Endothelial cell of umbilical vein (primary cell): ENCODE measurements at regions not wholly inside any gene's neighbourhood (a gene's known extent, or its start where the extent isn't known, plus 50 kb on each side); places are given as distances from the start of the nearest gene placed in this dataset.

Source experiments
- BruUV-seq: library from RNA; stranded (reverse); fragments of 400-500 nt; replicated peaks from 2 replicates; lab custom pipeline; 2021; lab: Mats Ljungman, UMichigan
- CTCF ChIA-PET: fragments of 300-600, 350-600 bp; sonication (Branson Sonifier 250); formaldehyde crosslinking; loops from one replicate; lab custom pipeline; 2021; ENCODE audit warnings: antibody characterized with exemption, inconsistent platforms; lab: Charles Lee
- POLR2A ChIA-PET: fragments of 300-600, 350-600 bp; sonication (Branson Sonifier 250); formaldehyde crosslinking; loops from one replicate; lab custom pipeline; 2021; ENCODE audit warnings: antibody characterized with exemption, inconsistent platforms; lab: Charles Lee
- DNase-seq: peaks from one replicate; pipeline ENCODE4 v3.0.0-alpha.2; 2011; ENCODE audit warnings: low read depth, low spot score
- FAIRE-seq: peaks from 2 replicates; lab custom pipeline; 2011; peaks lifted over from hg19 to GRCh38; lab: Jason Lieb, UNC
- H2AFZ ChIP-seq: 2 replicates; pipeline ENCODE4 v1.6.0; 2012; ENCODE audit warnings: low read depth, low read length, control low read depth, inconsistent platforms
- H3K27ac ChIP-seq: 2 replicates; pipeline ENCODE4 v1.5.1; 2011; ENCODE audit warnings: low read depth, mild to moderate bottlenecking, control low read depth, low read length, moderate library complexity; ENCODE audit not compliant: insufficient read depth
- H3K27me3 ChIP-seq, 2 experiments: 2 replicates each; pipeline versions ENCODE4 v1.6.0 to v1.6.1; 2011; ENCODE audit warnings: low read length in 2 of 2, mixed read lengths in 1 of 2; ENCODE audit not compliant: control insufficient read depth in 2 of 2, insufficient read depth in 2 of 2
- H3K36me3 ChIP-seq, 2 experiments: 2 replicates in 1 of 2; 3 replicates in 1 of 2; pipeline ENCODE4 v1.5.1; 2011; ENCODE audit warnings: low read length in 2 of 2, mild to moderate bottlenecking in 1 of 2, moderate library complexity in 1 of 2; ENCODE audit not compliant: control insufficient read depth in 2 of 2, insufficient read depth in 2 of 2; ENCODE audit errors: extremely low read depth in 1 of 2
- H3K4me1 ChIP-seq: 3 replicates; pipeline ENCODE4 v1.5.1; 2011; ENCODE audit warnings: mild to moderate bottlenecking, low read length; ENCODE audit not compliant: control insufficient read depth, insufficient read depth; ENCODE audit errors: extremely low read depth
- H3K4me2 ChIP-seq: 2 replicates; pipeline ENCODE4 v1.6.1; 2011; ENCODE audit warnings: low read length, control low read depth, mixed read lengths; ENCODE audit not compliant: insufficient read depth
- H3K4me3 ChIP-seq, 3 experiments: fragments of 200-600 bp in 1 of 3; sonication (generic), shearing (Covaris generic) in 1 of 3; replicated peaks in 1 of 3; 2 replicates each; pipeline ENCODE4 v1.5.1; 2011 to 2016; ENCODE audit warnings: control low read depth in 3 of 3, low read length in 3 of 3, mild to moderate bottlenecking in 2 of 3, inconsistent platforms in 1 of 3, low read depth in 1 of 3, moderate library complexity in 1 of 3; ENCODE audit not compliant: insufficient read depth in 1 of 3
- H3K79me2 ChIP-seq: 2 replicates; pipeline ENCODE4 v1.6.0; 2012; ENCODE audit warnings: low read length, inconsistent platforms; ENCODE audit not compliant: control insufficient read depth, insufficient read depth
- H3K9ac ChIP-seq: replicated peaks from 2 replicates; pipeline ENCODE3; 2011; ENCODE audit warnings: low read length, control low read depth; ENCODE audit not compliant: insufficient read depth; ENCODE audit errors: extremely low read depth
- H3K9me1 ChIP-seq: replicated peaks from 3 replicates; pipeline ENCODE4 v1.6.0; 2011; ENCODE audit warnings: mild to moderate bottlenecking, low read length; ENCODE audit not compliant: control insufficient read depth, insufficient read depth; ENCODE audit errors: extremely low read depth
- H3K9me3 ChIP-seq: replicated peaks from 2 replicates; pipeline ENCODE4 v1.5.1; 2012; ENCODE audit warnings: low read length, inconsistent platforms; ENCODE audit not compliant: control insufficient read depth, insufficient read depth
- H4K20me1 ChIP-seq: replicated peaks from 2 replicates; pipeline ENCODE3; 2011; ENCODE audit warnings: mild to moderate bottlenecking, low read length; ENCODE audit not compliant: control insufficient read depth, insufficient read depth; ENCODE audit errors: extremely low read depth
- EZH2 ChIP-seq: IDR thresholded peaks from 2 replicates; pipeline ENCODE4 v1.6.1; 2012; ENCODE audit warnings: borderline replicate concordance, low read depth, mild to moderate bottlenecking, moderate library complexity, low read length, inconsistent platforms; ENCODE audit not compliant: severe bottlenecking
- FOS ChIP-seq: IDR thresholded peaks from 2 replicates; pipeline ENCODE4 v1.6.1; 2011; ENCODE audit warnings: mild to moderate bottlenecking, low read length, moderate library complexity, borderline replicate concordance; ENCODE audit not compliant: insufficient read depth
- GATA2 ChIP-seq: IDR thresholded peaks from 2 replicates; pipeline ENCODE4 v1.7.0; 2011; ENCODE audit warnings: low read depth, mild to moderate bottlenecking, moderate library complexity, mixed read lengths, low read length; ENCODE audit not compliant: insufficient read length, insufficient read depth
- JUN ChIP-seq: IDR thresholded peaks from 2 replicates; pipeline ENCODE4 v1.6.1; 2011; ENCODE audit warnings: borderline replicate concordance, low read depth; ENCODE audit not compliant: insufficient read length, insufficient read depth
- MAX ChIP-seq: IDR thresholded peaks from 2 replicates; pipeline ENCODE4 v1.6.1; 2011; ENCODE audit not compliant: insufficient read depth, insufficient read length
- MYC ChIP-seq: IDR thresholded peaks from one replicate; pipeline ENCODE4 v1.6.1; 2011; ENCODE audit warnings: mild to moderate bottlenecking, low read depth, low read length
- POLR2A ChIP-seq: IDR thresholded peaks from 2 replicates; pipeline ENCODE4 v1.6.1; 2012; ENCODE audit warnings: low read depth, mild to moderate bottlenecking, control low read depth, low read length
- POLR2AphosphoS5 ChIP-seq: IDR thresholded peaks from 2 replicates; pipeline ENCODE4 v1.6.1; 2012; ENCODE audit warnings: low read depth, mild to moderate bottlenecking, control low read depth, low read length, moderate library complexity; ENCODE audit not compliant: insufficient read depth
- dilution Hi-C: fragments of 300-500 bp; cut with MboI; formaldehyde crosslinking; loops from one replicate; pipeline ENCODE4 v1.15.0; 2019; ENCODE audit warnings: low sequenced_read_pairs; ENCODE audit not compliant: extremely low pct_ligation_motif_present
- intact Hi-C: fragments of 100-400 bp; cut with micrococcal nuclease; formaldehyde crosslinking; loops from one replicate; pipeline ENCODE4 v1.10.0; 2022
- TF ChIP-seq, protein P1 (sequence below), 2 donors: IDR thresholded peaks; 1 replicate in 1 of 2; 2 replicates in 1 of 2; pipeline ENCODE4 v1.5.1; 2011; ENCODE audit warnings: low read length in 2 of 2, mild to moderate bottlenecking in 2 of 2, moderate library complexity in 2 of 2, control low read depth in 1 of 2, inconsistent platforms in 1 of 2, low read depth in 1 of 2; ENCODE audit not compliant: insufficient read depth in 1 of 2; ENCODE audit errors: extremely low read depth in 1 of 2

DNA sequence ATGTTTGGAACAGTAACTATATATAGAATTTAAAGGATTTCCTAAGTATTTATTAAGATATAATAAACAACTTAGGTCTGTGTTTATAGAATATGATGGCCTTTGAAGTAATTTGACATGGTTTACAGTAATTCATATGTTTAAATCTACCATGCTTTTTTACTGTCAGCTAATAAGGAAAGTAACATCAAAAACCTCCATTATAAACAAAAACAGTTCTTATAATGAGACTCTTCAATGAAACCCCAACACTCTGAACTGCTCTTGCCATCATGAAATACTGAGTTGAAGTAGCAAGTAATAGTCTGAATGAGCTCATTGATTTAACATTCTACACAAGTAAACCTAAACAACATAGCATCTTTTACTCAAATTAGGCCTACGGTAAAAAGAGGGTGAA is 1236.5 kb downstream of the FSTL5 start:
- Histone ChIP-seq H3K4me2 (no peak overlapping the region), H3K4me1 (no peaks in the 10 kb centered on the region), H3K27me3 (no peaks in the 10 kb centered on the region), H2AFZ (no peak overlapping the region), H4K20me1 (no peaks in the 10 kb centered on the region), H3K9me3 (no peaks in the 10 kb centered on the region), H3K27ac (no peak overlapping the region), H3K36me3 (no peaks in the 10 kb centered on the region), H3K9me1 (no peaks in the 10 kb centered on the region), H3K9ac (no peak overlapping the region), H3K79me2 (no peaks in the 10 kb centered on the region), H3K4me3 (no peak overlapping the region)
- TF ChIP-seq FOS (no peak), POLR2A (no peak), POLR2AphosphoS5 (no peak), JUN (no peak), MAX (no peak), MYC (no peak), GATA2 (no peak), EZH2 (no peak)
- TF ChIP-seq, protein P1, sequence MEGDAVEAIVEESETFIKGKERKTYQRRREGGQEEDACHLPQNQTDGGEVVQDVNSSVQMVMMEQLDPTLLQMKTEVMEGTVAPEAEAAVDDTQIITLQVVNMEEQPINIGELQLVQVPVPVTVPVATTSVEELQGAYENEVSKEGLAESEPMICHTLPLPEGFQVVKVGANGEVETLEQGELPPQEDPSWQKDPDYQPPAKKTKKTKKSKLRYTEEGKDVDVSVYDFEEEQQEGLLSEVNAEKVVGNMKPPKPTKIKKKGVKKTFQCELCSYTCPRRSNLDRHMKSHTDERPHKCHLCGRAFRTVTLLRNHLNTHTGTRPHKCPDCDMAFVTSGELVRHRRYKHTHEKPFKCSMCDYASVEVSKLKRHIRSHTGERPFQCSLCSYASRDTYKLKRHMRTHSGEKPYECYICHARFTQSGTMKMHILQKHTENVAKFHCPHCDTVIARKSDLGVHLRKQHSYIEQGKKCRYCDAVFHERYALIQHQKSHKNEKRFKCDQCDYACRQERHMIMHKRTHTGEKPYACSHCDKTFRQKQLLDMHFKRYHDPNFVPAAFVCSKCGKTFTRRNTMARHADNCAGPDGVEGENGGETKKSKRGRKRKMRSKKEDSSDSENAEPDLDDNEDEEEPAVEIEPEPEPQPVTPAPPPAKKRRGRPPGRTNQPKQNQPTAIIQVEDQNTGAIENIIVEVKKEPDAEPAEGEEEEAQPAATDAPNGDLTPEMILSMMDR (IDR thresholded peaks at IDR 0.05; ENCODE audit: extremely low read depth in 1 of 2, insufficient read depth in 1 of 2, low read depth in 1 of 2, low read length in 2 of 2): no peak
- ChIA-PET POLR2A (no interaction called here), CTCF (no interaction called here)
- intact Hi-C loops (no loop called here), dilution Hi-C loops (no loop called here)
- no TSS peak for BruUV-seq
- FAIRE-seq (no peak), DNase-seq (no peak)
